ENCODE measurements at regions not wholly inside any gene's neighbourhood (a gene's known extent, or its start where the extent isn't known, plus 50 kb on each side); places are given as distances from the start of the nearest gene placed in this dataset.

DNA sequence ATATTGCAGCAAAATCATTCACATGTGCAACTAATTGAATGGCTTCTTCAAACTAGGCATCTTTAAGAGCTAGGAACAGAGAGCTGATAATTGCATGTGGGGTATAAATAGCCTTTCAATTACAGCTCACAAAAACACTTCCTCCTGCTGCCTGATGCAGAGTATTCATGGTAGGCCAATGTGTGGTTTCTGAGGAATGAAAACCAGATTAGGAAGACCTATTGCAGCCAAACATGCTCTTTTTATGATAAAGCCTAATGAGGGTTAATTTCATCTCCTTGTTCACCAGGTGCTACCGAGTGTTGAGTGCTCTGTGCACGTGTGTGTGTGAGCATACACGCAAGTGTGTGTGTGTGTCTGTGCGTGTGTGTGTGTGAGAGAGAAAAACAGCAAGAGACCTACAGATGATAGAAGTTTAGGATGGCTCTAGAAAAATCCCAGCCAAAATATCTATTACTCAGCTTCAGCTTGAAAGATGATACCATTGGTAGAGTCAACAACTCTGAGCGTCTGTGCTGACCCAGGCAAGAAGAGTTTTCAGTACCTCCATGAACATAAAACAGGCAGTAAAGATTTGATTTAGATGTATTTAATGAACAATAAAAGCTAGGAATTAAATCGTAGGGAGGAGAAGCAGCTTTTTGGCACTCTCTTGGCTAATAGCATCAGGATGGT, 448.5 kb upstream of the ANKRD30A start:
- no peak overlapping the region for H4K5ac ChIP-seq (ENCODE audit: low read length)
- no peak overlapping the region for H4K8ac ChIP-seq (ENCODE audit: low read depth, low read length)
- H3K4ac ChIP-seq (ENCODE audit: low read depth, low read length): no peak overlapping the region
- no peaks in the 10 kb centered on the region for H3K27me3 ChIP-seq (ENCODE audit: insufficient read depth, low read length, poor library complexity)
- no peak overlapping the region for H3K9ac ChIP-seq (ENCODE audit: low read length)
- H3K4me3 ChIP-seq (ENCODE audit: low read length): no peak overlapping the region
- H3K23ac ChIP-seq (ENCODE audit: low read length): no peak overlapping the region
- H3K56ac ChIP-seq (ENCODE audit: low read length): no peak overlapping the region
- no peak overlapping the region for H3K18ac ChIP-seq (ENCODE audit: low read length)
- H3K27ac ChIP-seq (ENCODE audit: low read depth, low read length): no peak overlapping the region
- H2BK5ac ChIP-seq (ENCODE audit: low read length): no peak overlapping the region
- no peaks in the 10 kb centered on the region for H3K79me2 ChIP-seq (ENCODE audit: control insufficient read depth, insufficient read depth, low read length)
- DNase-seq: no peak
- no peak overlapping the region for H2AK5ac ChIP-seq (ENCODE audit: low read length)
- no peaks in the 10 kb centered on the region for H3K4me1 ChIP-seq (ENCODE audit: control insufficient read depth, low read depth, low read length)
- H2BK15ac ChIP-seq (replicated peaks; ENCODE audit: low read depth): no peak overlapping the region
- no peaks in the 10 kb centered on the region for H3K36me3 ChIP-seq (ENCODE audit: control insufficient read depth, insufficient read depth, low read length)
- H2BK120ac ChIP-seq (ENCODE audit: low read depth, low read length): no peak overlapping the region
- H3K4me2 ChIP-seq (ENCODE audit: low read length): no peak overlapping the region
- no peaks in the 10 kb centered on the region for H3K79me1 ChIP-seq (ENCODE audit: low read length)
- WGBS (ENCODE audit: extremely low coverage, insufficient coverage, low lambda C conversion rate): no CpG with 5 or more reads among the region's 6 CpGs

DNA sequence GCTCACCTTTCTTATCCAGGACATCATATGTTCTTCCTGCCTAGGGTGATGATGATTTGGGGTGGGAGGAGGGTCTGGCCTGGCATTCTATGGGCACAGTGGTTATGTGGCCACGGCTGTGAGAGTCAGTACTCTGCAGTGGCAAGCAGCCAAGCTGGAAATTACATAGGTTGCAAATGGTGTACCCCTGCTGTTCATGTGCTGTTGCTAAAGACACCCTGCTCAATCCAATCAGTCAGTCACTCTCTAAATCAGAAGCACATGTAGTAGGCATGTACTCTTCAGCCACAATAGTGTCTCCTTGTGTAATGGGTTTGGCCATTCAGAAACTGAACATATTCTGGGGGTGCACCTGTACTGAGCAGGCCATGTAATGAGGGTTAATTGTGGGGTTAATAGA, 449.1 kb upstream of the ANKRD30A start:
- H2AK5ac ChIP-seq (ENCODE audit: low read length): no peak overlapping the region
- no peak overlapping the region for H2BK15ac ChIP-seq (replicated peaks; ENCODE audit: low read depth)
- H3K27ac ChIP-seq (ENCODE audit: low read depth, low read length): no peak overlapping the region
- no peaks in the 10 kb centered on the region for H3K4me1 ChIP-seq (ENCODE audit: control insufficient read depth, low read depth, low read length)
- no peak overlapping the region for H3K9ac ChIP-seq (ENCODE audit: low read length)
- no CpG with 5 or more reads among the region's 1 CpG for WGBS (ENCODE audit: extremely low coverage, insufficient coverage, low lambda C conversion rate)
- no peak overlapping the region for H3K56ac ChIP-seq (ENCODE audit: low read length)
- no peak overlapping the region for H3K4ac ChIP-seq (ENCODE audit: low read depth, low read length)
- no peaks in the 10 kb centered on the region for H3K79me2 ChIP-seq (ENCODE audit: control insufficient read depth, insufficient read depth, low read length)
- no peak overlapping the region for H4K5ac ChIP-seq (ENCODE audit: low read length)
- H3K18ac ChIP-seq (ENCODE audit: low read length): no peak overlapping the region
- H2BK120ac ChIP-seq (ENCODE audit: low read depth, low read length): no peak overlapping the region
- no peaks in the 10 kb centered on the region for H3K79me1 ChIP-seq (ENCODE audit: low read length)
- no peak for DNase-seq
- no peak overlapping the region for H3K23ac ChIP-seq (ENCODE audit: low read length)
- no peak overlapping the region for H4K8ac ChIP-seq (ENCODE audit: low read depth, low read length)
- no peaks in the 10 kb centered on the region for H3K36me3 ChIP-seq (ENCODE audit: control insufficient read depth, insufficient read depth, low read length)
- no peaks in the 10 kb centered on the region for H3K27me3 ChIP-seq (ENCODE audit: insufficient read depth, low read length, poor library complexity)
- no peak overlapping the region for H3K4me2 ChIP-seq (ENCODE audit: low read length)
- H2BK5ac ChIP-seq (ENCODE audit: low read length): no peak overlapping the region
- H3K4me3 ChIP-seq (ENCODE audit: low read length): no peak overlapping the region

DNA sequence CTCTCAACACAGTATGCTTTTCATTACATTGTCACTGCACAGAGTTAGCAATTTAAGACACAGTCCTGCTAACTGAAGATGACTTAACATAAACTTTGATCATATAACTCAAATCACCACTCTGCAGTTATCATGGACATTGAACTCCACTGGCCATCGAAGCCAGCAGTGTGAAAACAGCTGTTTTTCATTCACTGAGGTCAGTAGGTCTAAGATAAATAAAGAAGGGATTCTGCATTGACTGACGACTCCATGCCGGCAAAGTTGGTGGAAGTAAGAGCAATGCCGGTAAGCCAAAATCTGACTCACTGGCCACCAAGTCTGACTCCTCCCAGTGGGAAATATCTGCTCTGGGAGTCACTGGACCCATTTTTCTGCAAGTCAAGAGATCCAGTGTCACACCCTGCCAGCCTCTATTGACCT, 449.9 kb upstream of the ANKRD30A start:
- no peak overlapping the region for H2BK15ac ChIP-seq (replicated peaks; ENCODE audit: low read depth)
- no peak overlapping the region for H2BK5ac ChIP-seq (ENCODE audit: low read length)
- no peak overlapping the region for H4K5ac ChIP-seq (ENCODE audit: low read length)
- H3K9ac ChIP-seq (ENCODE audit: low read length): no peak overlapping the region
- H3K4ac ChIP-seq (ENCODE audit: low read depth, low read length): no peak overlapping the region
- no peak overlapping the region for H3K56ac ChIP-seq (ENCODE audit: low read length)
- WGBS (ENCODE audit: extremely low coverage, insufficient coverage, low lambda C conversion rate): no CpG with 5 or more reads among the region's 4 CpGs
- no peak overlapping the region for H3K18ac ChIP-seq (ENCODE audit: low read length)
- no peak overlapping the region for H4K8ac ChIP-seq (ENCODE audit: low read depth, low read length)
- H3K27ac ChIP-seq (ENCODE audit: low read depth, low read length): no peak overlapping the region
- H3K4me2 ChIP-seq (ENCODE audit: low read length): no peak overlapping the region
- no peak overlapping the region for H2AK5ac ChIP-seq (ENCODE audit: low read length)
- H3K79me2 ChIP-seq (ENCODE audit: control insufficient read depth, insufficient read depth, low read length): no peaks in the 10 kb centered on the region
- H3K4me3 ChIP-seq (ENCODE audit: low read length): no peak overlapping the region
- no peak overlapping the region for H3K23ac ChIP-seq (ENCODE audit: low read length)
- DNase-seq: no peak
- H3K4me1 ChIP-seq (ENCODE audit: control insufficient read depth, low read depth, low read length): no peaks in the 10 kb centered on the region
- H3K36me3 ChIP-seq (ENCODE audit: control insufficient read depth, insufficient read depth, low read length): no peaks in the 10 kb centered on the region
- H3K79me1 ChIP-seq (ENCODE audit: low read length): no peaks in the 10 kb centered on the region
- no peak overlapping the region for H2BK120ac ChIP-seq (ENCODE audit: low read depth, low read length)
- H3K27me3 ChIP-seq (ENCODE audit: insufficient read depth, low read length, poor library complexity): no peaks in the 10 kb centered on the region

DNA sequence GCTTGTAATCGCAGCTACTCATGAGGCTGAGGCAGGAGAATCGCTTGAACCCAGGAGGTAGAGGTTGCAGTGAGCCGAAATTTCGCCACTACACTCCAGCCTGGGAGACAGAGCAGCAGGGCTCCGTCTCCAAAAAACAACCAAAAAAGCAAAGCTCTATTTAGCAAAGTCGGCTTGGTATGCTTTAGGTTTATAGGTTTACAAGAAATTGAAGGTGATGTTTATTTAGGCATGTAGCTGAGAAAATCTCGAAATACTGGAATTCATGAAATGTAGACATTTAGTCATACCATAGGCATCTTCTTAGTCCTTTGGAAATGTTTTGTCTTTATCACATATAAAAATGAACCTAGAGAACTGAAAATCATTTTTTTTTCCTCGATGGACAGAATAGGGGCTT, 453.8 kb upstream of the ANKRD30A start:
- Histone ChIP-seq H3K23ac (ENCODE audit: low read length) (no peak overlapping the region), H2BK5ac (ENCODE audit: low read length) (no peak overlapping the region), H3K36me3 (ENCODE audit: control insufficient read depth, insufficient read depth, low read length) (no peaks in the 10 kb centered on the region), H3K79me2 (ENCODE audit: control insufficient read depth, insufficient read depth, low read length) (no peaks in the 10 kb centered on the region), H2BK15ac (replicated peaks; ENCODE audit: low read depth) (no peak overlapping the region), H3K9ac (ENCODE audit: low read length) (no peak overlapping the region), H3K4ac (ENCODE audit: low read depth, low read length) (no peak overlapping the region), H3K4me1 (ENCODE audit: control insufficient read depth, low read depth, low read length) (no peaks in the 10 kb centered on the region), H4K5ac (ENCODE audit: low read length) (no peak overlapping the region), H2BK120ac (ENCODE audit: low read depth, low read length) (no peak overlapping the region), H4K8ac (ENCODE audit: low read depth, low read length) (no peak overlapping the region), H3K56ac (ENCODE audit: low read length) (no peak overlapping the region), H2AK5ac (ENCODE audit: low read length) (no peak overlapping the region), H3K18ac (ENCODE audit: low read length) (no peak overlapping the region), H3K4me3 (ENCODE audit: low read length) (no peak overlapping the region), H3K27me3 (ENCODE audit: insufficient read depth, low read length, poor library complexity) (no peaks in the 10 kb centered on the region), H3K27ac (ENCODE audit: low read depth, low read length) (no peak overlapping the region), H3K4me2 (ENCODE audit: low read length) (no peak overlapping the region), H3K79me1 (ENCODE audit: low read length) (no peaks in the 10 kb centered on the region)
- no CpG with 5 or more reads among the region's 8 CpGs for WGBS (ENCODE audit: extremely low coverage, insufficient coverage, low lambda C conversion rate)
- DNase-seq: no peak

GRCh38 chr10:36670621-36671402, 454.6 kb upstream of the ANKRD30A start:
- H3K4me1 ChIP-seq (ENCODE audit: control insufficient read depth, low read depth, low read length): no peaks in the 10 kb centered on the region
- no peak overlapping the region for H2BK120ac ChIP-seq (ENCODE audit: low read depth, low read length)
- H3K9ac ChIP-seq (ENCODE audit: low read length): no peak overlapping the region
- H3K36me3 ChIP-seq (ENCODE audit: control insufficient read depth, insufficient read depth, low read length): no peaks in the 10 kb centered on the region
- H2BK5ac ChIP-seq (ENCODE audit: low read length): no peak overlapping the region
- no CpG with 5 or more reads among the region's 4 CpGs for WGBS (ENCODE audit: extremely low coverage, insufficient coverage, low lambda C conversion rate)
- no peak overlapping the region for H3K27ac ChIP-seq (ENCODE audit: low read depth, low read length)
- H3K79me1 ChIP-seq (ENCODE audit: low read length): no peaks in the 10 kb centered on the region
- no peak overlapping the region for H2AK5ac ChIP-seq (ENCODE audit: low read length)
- H4K8ac ChIP-seq (ENCODE audit: low read depth, low read length): no peak overlapping the region
- H3K4ac ChIP-seq (ENCODE audit: low read depth, low read length): no peak overlapping the region
- H3K79me2 ChIP-seq (ENCODE audit: control insufficient read depth, insufficient read depth, low read length): no peaks in the 10 kb centered on the region
- no peak overlapping the region for H2BK15ac ChIP-seq (replicated peaks; ENCODE audit: low read depth)
- H3K27me3 ChIP-seq (ENCODE audit: insufficient read depth, low read length, poor library complexity): no peaks in the 10 kb centered on the region
- no peak overlapping the region for H3K18ac ChIP-seq (ENCODE audit: low read length)
- H3K23ac ChIP-seq (ENCODE audit: low read length): no peak overlapping the region
- no peak overlapping the region for H3K56ac ChIP-seq (ENCODE audit: low read length)
- no peak overlapping the region for H4K5ac ChIP-seq (ENCODE audit: low read length)
- no peak overlapping the region for H3K4me3 ChIP-seq (ENCODE audit: low read length)
- no peak overlapping the region for H3K4me2 ChIP-seq (ENCODE audit: low read length)
- no peak for DNase-seq
